ENCODE measurements at regions not wholly inside any gene's neighbourhood (a gene's known extent, or its start where the extent isn't known, plus 50 kb on each side); places are given as distances from the start of the nearest gene placed in this dataset.

GRCh38 chr3:176463610-176464009 lies 733.7 kb downstream of the TBL1XR1 start:
- TF ChIP-seq, protein P1, sequence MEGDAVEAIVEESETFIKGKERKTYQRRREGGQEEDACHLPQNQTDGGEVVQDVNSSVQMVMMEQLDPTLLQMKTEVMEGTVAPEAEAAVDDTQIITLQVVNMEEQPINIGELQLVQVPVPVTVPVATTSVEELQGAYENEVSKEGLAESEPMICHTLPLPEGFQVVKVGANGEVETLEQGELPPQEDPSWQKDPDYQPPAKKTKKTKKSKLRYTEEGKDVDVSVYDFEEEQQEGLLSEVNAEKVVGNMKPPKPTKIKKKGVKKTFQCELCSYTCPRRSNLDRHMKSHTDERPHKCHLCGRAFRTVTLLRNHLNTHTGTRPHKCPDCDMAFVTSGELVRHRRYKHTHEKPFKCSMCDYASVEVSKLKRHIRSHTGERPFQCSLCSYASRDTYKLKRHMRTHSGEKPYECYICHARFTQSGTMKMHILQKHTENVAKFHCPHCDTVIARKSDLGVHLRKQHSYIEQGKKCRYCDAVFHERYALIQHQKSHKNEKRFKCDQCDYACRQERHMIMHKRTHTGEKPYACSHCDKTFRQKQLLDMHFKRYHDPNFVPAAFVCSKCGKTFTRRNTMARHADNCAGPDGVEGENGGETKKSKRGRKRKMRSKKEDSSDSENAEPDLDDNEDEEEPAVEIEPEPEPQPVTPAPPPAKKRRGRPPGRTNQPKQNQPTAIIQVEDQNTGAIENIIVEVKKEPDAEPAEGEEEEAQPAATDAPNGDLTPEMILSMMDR (IDR thresholded peaks at IDR 0.05; ENCODE audit: borderline replicate concordance, extremely low read depth, low read length, poor library complexity, severe bottlenecking) = no peak
- no peak for TF ChIP-seq EZH2 (IDR thresholded peaks at IDR 0.05; ENCODE audit: borderline replicate concordance, low read depth, low read length, severe bottlenecking)
